HEK293 (cell line): ENCODE measurements at regions not wholly inside any gene's neighbourhood (a gene's known extent, or its start where the extent isn't known, plus 50 kb on each side); places are given as distances from the start of the nearest gene placed in this dataset.
A peak's percentile ranks its signal among the peaks of the same experiment; 100 is the strongest.

ENCODE experiments used
- GLI4 ChIP-seq: fragments of 450-650 bp; formaldehyde crosslinking; IDR thresholded peaks from 2 replicates; pipeline ENCODE4 v1.5.1; 2016; ENCODE audit warnings: missing biosample characterization, missing genetic modification characterization
- RBAK ChIP-seq: fragments of 450-650 bp; formaldehyde crosslinking; IDR thresholded peaks from 2 replicates; pipeline ENCODE4 v1.5.1; 2016; ENCODE audit warnings: missing biosample characterization, missing genetic modification characterization
- REPIN1 ChIP-seq: fragments of 450-650 bp; formaldehyde crosslinking; IDR thresholded peaks from 2 replicates; pipeline ENCODE4 v1.5.1; 2017; ENCODE audit warnings: missing biosample characterization, missing genetic modification characterization, low read depth
- SALL2 ChIP-seq: fragments of 450-650 bp; formaldehyde crosslinking; IDR thresholded peaks from 2 replicates; pipeline ENCODE4 v1.5.0; 2017; ENCODE audit warnings: missing biosample characterization, mild to moderate bottlenecking, missing genetic modification characterization, borderline replicate concordance
- ZBTB11 ChIP-seq: fragments of 450-650 bp; formaldehyde crosslinking; conservative IDR thresholded peaks from 2 replicates; pipeline ENCODE4 v1.5.1; 2016; ENCODE audit warnings: low read depth, missing biosample characterization, missing genetic modification characterization
- ZBTB17 ChIP-seq: fragments of 450-650 bp; formaldehyde crosslinking; IDR thresholded peaks from 2 replicates; pipeline ENCODE4 v1.5.1; 2016; ENCODE audit warnings: missing biosample characterization, missing genetic modification characterization
- ZBTB26 ChIP-seq: fragments of 450-650 bp; formaldehyde crosslinking; optimal IDR thresholded peaks from 2 replicates; pipeline ENCODE3; 2016; ENCODE audit warnings: missing biosample characterization, mild to moderate bottlenecking, missing genetic modification characterization
- ZNF16 ChIP-seq: fragments of 450-650 bp; formaldehyde crosslinking; IDR thresholded peaks from 2 replicates; pipeline ENCODE4 v1.5.1; 2016; ENCODE audit warnings: low read depth, missing biosample characterization, missing genetic modification characterization
- ZNF335 ChIP-seq: fragments of 450-650 bp; formaldehyde crosslinking; conservative IDR thresholded peaks from 2 replicates; pipeline ENCODE4 v1.5.1; 2016; ENCODE audit warnings: missing biosample characterization, missing genetic modification characterization
- ZNF391 ChIP-seq: fragments of 450-650 bp; formaldehyde crosslinking; IDR thresholded peaks from 2 replicates; pipeline ENCODE4 v1.5.1; 2016; ENCODE audit warnings: low read depth, missing biosample characterization, missing genetic modification characterization, borderline replicate concordance
- ZNF433 ChIP-seq: fragments of 450-650 bp; formaldehyde crosslinking; IDR thresholded peaks from 2 replicates; pipeline ENCODE4 v1.5.1; 2016; ENCODE audit warnings: missing biosample characterization, missing genetic modification characterization, low read depth
- ZNF530 ChIP-seq: fragments of 450-650 bp; formaldehyde crosslinking; IDR thresholded peaks from 2 replicates; pipeline ENCODE4 v1.5.1; 2016; ENCODE audit warnings: low read depth, missing biosample characterization, missing genetic modification characterization
- ZNF544 ChIP-seq: fragments of 450-650 bp; formaldehyde crosslinking; IDR thresholded peaks from 2 replicates; pipeline ENCODE4 v1.5.0; 2017; ENCODE audit warnings: missing biosample characterization, missing genetic modification characterization
- ZNF585B ChIP-seq: fragments of 450-650 bp; formaldehyde crosslinking; IDR thresholded peaks from 2 replicates; pipeline ENCODE4 v1.5.1; 2016; ENCODE audit warnings: missing biosample characterization, missing genetic modification characterization
- ZNF692 ChIP-seq: fragments of 450-650 bp; formaldehyde crosslinking; IDR thresholded peaks from 2 replicates; pipeline ENCODE4 v1.5.1; 2016; ENCODE audit warnings: missing biosample characterization, missing genetic modification characterization
- ZNF747 ChIP-seq: fragments of 450-650 bp; formaldehyde crosslinking; IDR thresholded peaks from 2 replicates; pipeline ENCODE4 v1.5.1; 2016; ENCODE audit warnings: missing biosample characterization, missing genetic modification characterization
- ZSCAN4 ChIP-seq: fragments of 450-650 bp; formaldehyde crosslinking; IDR thresholded peaks from 2 replicates; pipeline ENCODE4 v1.5.1; 2017; ENCODE audit warnings: missing biosample characterization, missing genetic modification characterization
- TF ChIP-seq, protein P1 (sequence below): fragments of 450-650 bp; formaldehyde crosslinking; IDR thresholded peaks from 2 replicates; pipeline ENCODE4 v1.5.1; 2016; ENCODE audit warnings: missing biosample characterization, missing genetic modification characterization, borderline replicate concordance
- TF ChIP-seq, protein P2 (sequence below): fragments of 450-650 bp; formaldehyde crosslinking; IDR thresholded peaks from 2 replicates; pipeline ENCODE4 v1.5.1; 2017; ENCODE audit warnings: missing biosample characterization, mild to moderate bottlenecking, missing genetic modification characterization, moderate library complexity
- TF ChIP-seq, protein P3 (sequence below): fragments of 450-650 bp; formaldehyde crosslinking; IDR thresholded peaks from 2 replicates; pipeline ENCODE4 v1.5.1; 2016; ENCODE audit warnings: missing biosample characterization, missing genetic modification characterization

GRCh38 chr6:44002593-44003344 is 124.5 kb downstream of the MRPL14 start (continued):
- TF ChIP-seq, protein P1, sequence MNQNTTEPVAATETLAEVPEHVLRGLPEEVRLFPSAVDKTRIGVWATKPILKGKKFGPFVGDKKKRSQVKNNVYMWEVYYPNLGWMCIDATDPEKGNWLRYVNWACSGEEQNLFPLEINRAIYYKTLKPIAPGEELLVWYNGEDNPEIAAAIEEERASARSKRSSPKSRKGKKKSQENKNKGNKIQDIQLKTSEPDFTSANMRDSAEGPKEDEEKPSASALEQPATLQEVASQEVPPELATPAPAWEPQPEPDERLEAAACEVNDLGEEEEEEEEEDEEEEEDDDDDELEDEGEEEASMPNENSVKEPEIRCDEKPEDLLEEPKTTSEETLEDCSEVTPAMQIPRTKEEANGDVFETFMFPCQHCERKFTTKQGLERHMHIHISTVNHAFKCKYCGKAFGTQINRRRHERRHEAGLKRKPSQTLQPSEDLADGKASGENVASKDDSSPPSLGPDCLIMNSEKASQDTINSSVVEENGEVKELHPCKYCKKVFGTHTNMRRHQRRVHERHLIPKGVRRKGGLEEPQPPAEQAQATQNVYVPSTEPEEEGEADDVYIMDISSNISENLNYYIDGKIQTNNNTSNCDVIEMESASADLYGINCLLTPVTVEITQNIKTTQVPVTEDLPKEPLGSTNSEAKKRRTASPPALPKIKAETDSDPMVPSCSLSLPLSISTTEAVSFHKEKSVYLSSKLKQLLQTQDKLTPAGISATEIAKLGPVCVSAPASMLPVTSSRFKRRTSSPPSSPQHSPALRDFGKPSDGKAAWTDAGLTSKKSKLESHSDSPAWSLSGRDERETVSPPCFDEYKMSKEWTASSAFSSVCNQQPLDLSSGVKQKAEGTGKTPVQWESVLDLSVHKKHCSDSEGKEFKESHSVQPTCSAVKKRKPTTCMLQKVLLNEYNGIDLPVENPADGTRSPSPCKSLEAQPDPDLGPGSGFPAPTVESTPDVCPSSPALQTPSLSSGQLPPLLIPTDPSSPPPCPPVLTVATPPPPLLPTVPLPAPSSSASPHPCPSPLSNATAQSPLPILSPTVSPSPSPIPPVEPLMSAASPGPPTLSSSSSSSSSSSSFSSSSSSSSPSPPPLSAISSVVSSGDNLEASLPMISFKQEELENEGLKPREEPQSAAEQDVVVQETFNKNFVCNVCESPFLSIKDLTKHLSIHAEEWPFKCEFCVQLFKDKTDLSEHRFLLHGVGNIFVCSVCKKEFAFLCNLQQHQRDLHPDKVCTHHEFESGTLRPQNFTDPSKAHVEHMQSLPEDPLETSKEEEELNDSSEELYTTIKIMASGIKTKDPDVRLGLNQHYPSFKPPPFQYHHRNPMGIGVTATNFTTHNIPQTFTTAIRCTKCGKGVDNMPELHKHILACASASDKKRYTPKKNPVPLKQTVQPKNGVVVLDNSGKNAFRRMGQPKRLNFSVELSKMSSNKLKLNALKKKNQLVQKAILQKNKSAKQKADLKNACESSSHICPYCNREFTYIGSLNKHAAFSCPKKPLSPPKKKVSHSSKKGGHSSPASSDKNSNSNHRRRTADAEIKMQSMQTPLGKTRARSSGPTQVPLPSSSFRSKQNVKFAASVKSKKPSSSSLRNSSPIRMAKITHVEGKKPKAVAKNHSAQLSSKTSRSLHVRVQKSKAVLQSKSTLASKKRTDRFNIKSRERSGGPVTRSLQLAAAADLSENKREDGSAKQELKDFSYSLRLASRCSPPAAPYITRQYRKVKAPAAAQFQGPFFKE = no peak
- TF ChIP-seq ZNF747 (no peak), ZNF544 (no peak), GLI4 (no peak), ZBTB11 (tag by site-specific recombination) (no peak), ZNF335 (peak; percentile 76), ZBTB17 (tag by site-specific recombination) (0 out of 2 replicates have a peak, but pooled peaks have one; percentile 7), RBAK (tag by site-specific recombination) (no peak), ZNF433 (tag by site-specific recombination) (no peak), ZNF391 (tag by site-specific recombination) (0 out of 2 replicates have a peak, but pooled peaks have one; percentile 17), ZNF530 (tag by site-specific recombination) (no peak), ZNF585B (tag by site-specific recombination) (no peak), ZBTB26 (tag by site-specific recombination) (peak; percentile 70), ZNF692 (tag by site-specific recombination) (no peak), ZSCAN4 (tag by site-specific recombination) (no peak), SALL2 (no peak), REPIN1 (tag by site-specific recombination) (no peak), ZNF16 (tag by site-specific recombination) (no peak)
- TF ChIP-seq, protein P2, sequence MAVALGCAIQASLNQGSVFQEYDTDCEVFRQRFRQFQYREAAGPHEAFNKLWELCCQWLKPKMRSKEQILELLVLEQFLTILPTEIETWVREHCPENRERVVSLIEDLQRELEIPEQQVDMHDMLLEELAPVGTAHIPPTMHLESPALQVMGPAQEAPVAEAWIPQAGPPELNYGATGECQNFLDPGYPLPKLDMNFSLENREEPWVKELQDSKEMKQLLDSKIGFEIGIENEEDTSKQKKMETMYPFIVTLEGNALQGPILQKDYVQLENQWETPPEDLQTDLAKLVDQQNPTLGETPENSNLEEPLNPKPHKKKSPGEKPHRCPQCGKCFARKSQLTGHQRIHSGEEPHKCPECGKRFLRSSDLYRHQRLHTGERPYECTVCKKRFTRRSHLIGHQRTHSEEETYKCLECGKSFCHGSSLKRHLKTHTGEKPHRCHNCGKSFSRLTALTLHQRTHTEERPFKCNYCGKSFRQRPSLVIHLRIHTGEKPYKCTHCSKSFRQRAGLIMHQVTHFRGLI (tag by site-specific recombination) = no peak
- TF ChIP-seq, protein P3, sequence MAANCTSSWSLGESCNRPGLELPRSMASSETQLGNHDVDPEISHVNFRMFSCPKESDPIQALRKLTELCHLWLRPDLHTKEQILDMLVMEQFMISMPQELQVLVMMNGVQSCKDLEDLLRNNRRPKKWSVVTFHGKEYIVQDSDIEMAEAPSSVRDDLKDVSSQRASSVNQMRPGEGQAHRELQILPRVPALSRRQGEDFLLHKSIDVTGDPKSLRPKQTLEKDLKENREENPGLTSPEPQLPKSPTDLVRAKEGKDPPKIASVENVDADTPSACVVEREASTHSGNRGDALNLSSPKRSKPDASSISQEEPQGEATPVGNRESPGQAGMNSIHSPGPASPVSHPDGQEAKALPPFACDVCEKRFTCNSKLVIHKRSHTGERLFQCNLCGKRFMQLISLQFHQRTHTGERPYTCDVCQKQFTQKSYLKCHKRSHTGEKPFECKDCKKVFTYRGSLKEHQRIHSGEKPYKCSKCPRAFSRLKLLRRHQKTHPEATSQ (tag by site-specific recombination) = 0 out of 2 replicates have a peak, but pooled peaks have one; percentile 44
